ENCODE measurements at regions not wholly inside any gene's neighbourhood (a gene's known extent, or its start where the extent isn't known, plus 50 kb on each side); places are given as distances from the start of the nearest gene placed in this dataset.

DNA sequence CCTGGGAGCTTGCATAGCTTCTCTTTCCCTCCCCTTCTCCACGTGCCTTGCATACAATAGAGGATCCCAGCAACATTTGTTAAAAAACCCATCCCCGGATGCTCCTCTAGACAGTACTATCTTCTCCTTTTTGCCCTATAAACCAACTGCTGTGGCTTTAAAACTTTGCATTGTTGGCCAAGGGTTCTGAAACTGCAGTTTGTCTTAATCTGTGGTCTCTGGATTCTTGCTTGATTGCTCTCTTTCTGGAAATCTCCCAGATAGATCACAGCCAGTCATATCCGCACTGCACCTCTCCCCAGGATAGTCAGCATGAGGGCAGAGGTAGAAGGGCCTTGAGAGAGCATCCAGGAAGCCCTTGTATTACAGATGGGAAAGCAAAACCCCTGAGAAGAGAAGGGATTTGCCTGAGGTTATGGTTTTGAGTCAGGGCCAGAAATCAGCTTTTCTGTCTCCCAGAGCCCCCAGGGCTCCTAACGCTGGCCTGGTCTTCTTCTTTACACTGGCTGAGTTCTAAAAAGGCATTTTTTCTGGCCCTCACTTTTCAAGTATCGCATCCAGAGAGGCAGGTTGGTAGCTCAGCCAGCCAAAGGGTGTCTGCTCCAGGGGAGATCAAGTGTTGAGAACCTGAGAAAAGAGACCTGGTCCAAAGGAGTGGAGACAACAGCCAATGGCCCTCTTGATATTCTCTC, 70.6 kb downstream of the ADM start:
- H3K9ac ChIP-seq: no peak overlapping the region
- H3K36me3 ChIP-seq: no peaks in the 10 kb centered on the region
- H3K9me3 ChIP-seq: no peaks in the 10 kb centered on the region
- H3K27ac ChIP-seq: no peak overlapping the region
- H3K4me1 ChIP-seq: peaks cover 5% of the 10 kb centered on the region; the same call in 1 of the 2 replicates
- H3K4me3 ChIP-seq: no peak overlapping the region
- no peaks in the 10 kb centered on the region for H3K27me3 ChIP-seq
- no peak overlapping the region for H3K4me2 ChIP-seq
- TF ChIP-seq Cebpa-rat (IDR thresholded peaks at IDR 0.05): no peak
- H4K20me1 ChIP-seq: no peaks in the 10 kb centered on the region

DNA sequence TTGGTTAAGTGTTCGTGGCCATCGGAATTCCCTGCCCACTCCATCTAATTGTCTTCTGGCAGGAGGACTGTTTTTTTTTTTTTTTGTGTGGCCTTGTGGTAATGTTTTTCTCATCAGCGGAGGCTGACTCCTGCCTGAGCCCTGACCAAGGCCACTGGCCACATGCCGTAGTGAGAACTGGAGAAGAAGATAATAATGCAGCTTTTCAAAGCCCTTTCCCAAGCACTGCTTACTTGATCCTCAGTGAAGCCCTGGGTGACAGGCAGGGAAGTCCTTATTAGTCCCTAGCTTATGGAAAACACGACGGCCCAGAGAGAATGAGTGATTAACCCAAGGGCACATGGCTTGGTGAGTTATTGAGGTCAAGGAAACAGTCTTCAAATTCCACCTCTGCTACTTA, 71.2 kb downstream of the ADM start:
- no peak overlapping the region for H3K27ac ChIP-seq
- no peak overlapping the region for H3K9ac ChIP-seq
- H3K4me2 ChIP-seq: no peak overlapping the region
- no peaks in the 10 kb centered on the region for H3K27me3 ChIP-seq
- H3K4me1 ChIP-seq: peaks cover 5% of the 10 kb centered on the region; the same call in 1 of the 2 replicates
- no peaks in the 10 kb centered on the region for H4K20me1 ChIP-seq
- no peaks in the 10 kb centered on the region for H3K9me3 ChIP-seq
- H3K4me3 ChIP-seq: no peak overlapping the region
- TF ChIP-seq Cebpa-rat (IDR thresholded peaks at IDR 0.05): no peak
- H3K36me3 ChIP-seq: no peaks in the 10 kb centered on the region

DNA sequence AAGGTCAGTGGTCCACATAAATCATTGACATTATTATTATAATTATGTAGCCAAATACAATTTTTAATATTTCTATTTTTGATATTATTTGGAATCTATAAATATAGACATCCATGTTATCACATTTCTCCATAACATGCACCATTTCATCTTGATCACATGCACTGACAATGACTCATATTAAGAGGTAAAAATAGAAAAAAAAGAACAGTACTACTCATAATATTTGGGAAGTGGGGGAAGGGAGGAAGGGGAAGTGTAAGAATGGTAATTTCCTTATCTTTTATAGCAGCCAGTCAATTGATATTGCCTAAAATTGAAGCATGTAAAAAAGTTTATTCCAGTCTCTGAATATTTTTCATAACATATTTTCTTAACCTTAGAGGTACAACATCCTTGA, 72.3 kb downstream of the ADM start:
- no peaks in the 10 kb centered on the region for H3K27me3 ChIP-seq
- no peaks in the 10 kb centered on the region for H3K36me3 ChIP-seq
- no peak overlapping the region for H3K27ac ChIP-seq
- TF ChIP-seq Cebpa-rat (IDR thresholded peaks at IDR 0.05): no peak
- no peak overlapping the region for H3K9ac ChIP-seq
- no peaks in the 10 kb centered on the region for H4K20me1 ChIP-seq
- no peak overlapping the region for H3K4me2 ChIP-seq
- H3K4me3 ChIP-seq: no peak overlapping the region
- H3K4me1 ChIP-seq: peaks cover 5% of the 10 kb centered on the region; the same call in 1 of the 2 replicates
- H3K9me3 ChIP-seq: no peaks in the 10 kb centered on the region

DNA sequence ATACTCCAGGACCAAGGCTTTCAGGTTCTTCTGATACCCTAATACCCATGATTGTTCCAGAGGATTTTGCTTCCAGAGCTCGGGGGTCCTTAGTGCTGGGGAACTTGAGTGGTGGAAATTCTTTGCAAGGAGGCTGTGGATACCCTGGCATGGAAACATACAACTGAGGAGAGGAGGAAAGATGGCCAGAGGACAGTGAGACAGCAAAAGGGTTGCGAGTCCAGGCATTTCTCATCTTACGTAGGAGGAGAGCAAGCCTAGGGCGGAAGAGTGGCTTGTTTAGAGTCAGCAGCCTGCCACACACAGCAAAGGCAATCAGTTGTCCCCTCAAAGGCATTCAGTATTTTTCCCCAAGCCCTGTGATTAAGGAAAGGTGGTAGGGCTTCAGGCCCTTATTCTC, 73.5 kb downstream of the ADM start:
- TF ChIP-seq Cebpa-rat (IDR thresholded peaks at IDR 0.05): no peak
- Histone ChIP-seq H3K4me1 (peaks cover 5% of the 10 kb centered on the region; the same call in 1 of the 2 replicates), H3K9ac (no peak overlapping the region), H3K4me2 (no peak overlapping the region), H3K4me3 (no peak overlapping the region), H4K20me1 (no peaks in the 10 kb centered on the region), H3K9me3 (no peaks in the 10 kb centered on the region), H3K36me3 (no peaks in the 10 kb centered on the region), H3K27ac (no peak overlapping the region), H3K27me3 (no peaks in the 10 kb centered on the region)

DNA sequence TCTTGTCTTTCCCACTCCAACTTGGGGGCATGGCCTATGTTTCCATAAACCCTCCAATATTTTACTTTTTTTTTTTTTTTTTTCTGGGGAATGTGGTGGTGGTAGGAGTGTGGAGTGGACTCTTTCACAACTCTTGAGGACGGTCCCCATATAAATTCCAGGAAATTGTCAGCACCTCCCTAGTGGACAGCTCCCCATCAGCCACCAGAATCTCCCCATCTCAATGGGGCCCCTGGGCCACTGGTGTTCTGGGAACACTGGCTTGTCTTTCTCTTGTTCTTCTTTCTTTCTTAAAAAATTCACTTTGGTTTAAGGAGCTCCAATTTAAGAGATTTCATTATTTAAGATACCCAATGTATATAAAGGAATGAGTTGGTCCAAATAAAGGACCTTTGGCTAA, 74.1 kb downstream of the ADM start:
- Histone ChIP-seq H3K9ac (no peak overlapping the region), H3K9me3 (no peaks in the 10 kb centered on the region), H3K27ac (no peak overlapping the region), H3K4me3 (no peak overlapping the region), H4K20me1 (no peaks in the 10 kb centered on the region), H3K27me3 (no peaks in the 10 kb centered on the region), H3K4me2 (no peak overlapping the region), H3K36me3 (no peaks in the 10 kb centered on the region), H3K4me1 (peaks cover 5% of the 10 kb centered on the region; the same call in 1 of the 2 replicates)
- TF ChIP-seq Cebpa-rat (IDR thresholded peaks at IDR 0.05): no peak

DNA sequence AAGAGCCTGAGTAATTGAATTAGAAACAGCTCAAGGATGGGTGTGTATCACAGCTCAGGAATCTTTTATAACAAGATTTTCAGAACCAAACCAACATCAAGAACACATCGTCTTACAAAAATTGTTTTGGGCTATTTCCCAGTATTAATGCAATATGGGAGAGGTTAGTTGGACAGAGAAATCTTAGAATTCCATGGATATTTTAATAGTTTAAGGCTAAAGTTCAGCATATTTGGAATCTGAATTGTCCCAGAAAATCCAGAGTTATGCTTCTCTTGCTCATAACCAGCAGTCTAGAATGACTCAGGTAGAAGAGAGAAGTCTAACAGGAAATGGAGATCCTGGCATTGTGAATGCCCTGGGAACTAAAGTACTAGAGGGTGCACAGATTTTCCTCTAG, 74.6 kb downstream of the ADM start:
- H3K9ac ChIP-seq: no peak overlapping the region
- H3K27ac ChIP-seq: no peak overlapping the region
- no peak overlapping the region for H3K4me3 ChIP-seq
- peaks cover 5% of the 10 kb centered on the region; the same call in 1 of the 2 replicates for H3K4me1 ChIP-seq
- TF ChIP-seq Cebpa-rat (IDR thresholded peaks at IDR 0.05): no peak
- no peaks in the 10 kb centered on the region for H3K9me3 ChIP-seq
- H3K4me2 ChIP-seq: no peak overlapping the region
- H4K20me1 ChIP-seq: no peaks in the 10 kb centered on the region
- H3K27me3 ChIP-seq: no peaks in the 10 kb centered on the region
- H3K36me3 ChIP-seq: no peaks in the 10 kb centered on the region

DNA sequence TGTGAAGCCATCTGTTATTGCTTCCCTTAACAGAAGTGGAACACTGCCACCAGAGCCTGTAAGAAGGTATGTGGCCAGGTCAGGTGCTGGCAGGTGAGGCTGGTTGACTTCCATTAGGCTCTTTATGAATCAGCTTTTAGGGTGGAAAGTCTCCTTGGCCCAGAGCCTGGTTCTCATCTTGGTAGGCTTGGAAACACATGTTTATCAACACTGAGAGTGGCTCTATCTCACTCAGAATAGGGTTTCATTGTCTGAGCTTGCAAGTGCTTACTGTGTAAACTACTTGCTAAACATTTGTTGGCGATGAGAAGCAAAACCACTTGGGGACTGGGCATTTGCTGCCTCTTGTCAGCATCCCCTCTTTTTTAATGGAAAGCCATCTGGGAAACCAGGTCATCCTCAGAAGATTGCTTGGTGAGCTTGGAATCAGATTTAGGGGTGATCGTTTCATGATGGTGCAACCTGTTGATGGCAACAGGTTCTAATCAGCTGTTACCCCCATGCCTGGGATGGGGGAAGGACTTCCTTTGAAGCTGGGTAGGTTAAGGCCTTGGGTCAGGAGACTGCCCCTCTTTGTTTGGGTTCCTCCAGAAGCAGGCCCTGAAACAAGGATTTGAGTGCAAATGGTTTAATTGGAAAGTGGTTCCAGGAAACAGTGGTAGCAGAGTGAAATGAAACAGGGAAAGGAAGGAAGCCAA, 75.0 kb upstream of the AMPD3 start:
- Histone ChIP-seq H3K9me3 (no peaks in the 10 kb centered on the region), H3K4me3 (no peak overlapping the region), H4K20me1 (no peaks in the 10 kb centered on the region), H3K9ac (no peak overlapping the region), H3K27me3 (no peaks in the 10 kb centered on the region), H3K27ac (no peak overlapping the region), H3K4me1 (peaks cover 5% of the 10 kb centered on the region; the same call in 1 of the 2 replicates), H3K36me3 (no peaks in the 10 kb centered on the region), H3K4me2 (no peak overlapping the region)
- no peak for TF ChIP-seq Cebpa-rat (IDR thresholded peaks at IDR 0.05)

DNA sequence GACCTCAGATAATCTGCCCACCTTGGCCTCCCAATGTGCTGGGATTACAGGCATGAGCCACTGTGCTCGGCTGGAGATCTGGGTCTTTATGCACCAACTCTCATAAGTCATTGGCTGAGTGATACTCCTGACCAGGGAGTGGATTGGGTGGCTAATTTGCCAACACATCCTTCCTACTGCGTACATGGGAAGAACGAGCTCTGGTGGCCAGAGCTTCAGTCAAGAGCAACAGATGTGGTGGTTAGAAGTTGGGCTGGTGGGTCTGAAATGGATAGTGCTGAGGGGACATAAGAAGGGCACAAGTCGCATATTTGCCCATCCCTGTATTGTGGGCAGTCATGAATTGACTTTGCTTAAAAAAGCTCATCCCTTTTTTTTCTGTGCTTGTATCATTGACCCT, 74.1 kb upstream of the AMPD3 start:
- H3K9ac ChIP-seq: no peak overlapping the region

DNA sequence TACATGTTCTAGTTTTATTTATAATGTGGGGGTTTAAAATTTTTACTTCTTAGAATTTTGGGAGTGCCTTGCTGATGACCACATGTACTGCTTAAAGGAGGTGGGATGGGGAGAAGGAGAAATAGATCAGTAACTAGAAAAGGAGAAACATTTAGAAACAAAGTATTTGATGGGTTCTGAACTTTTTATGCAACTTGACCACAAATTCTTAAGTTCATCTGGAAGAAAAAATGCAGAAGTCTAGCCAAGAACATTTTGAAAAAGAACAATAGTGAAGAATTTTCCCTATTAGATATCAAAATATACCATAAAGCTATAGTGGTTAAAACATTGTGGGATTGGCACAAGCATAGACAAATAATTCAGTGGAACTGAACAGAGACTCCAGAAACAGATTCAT, 73.3 kb upstream of the AMPD3 start:
- Histone ChIP-seq H3K27me3 (no peaks in the 10 kb centered on the region), H3K4me1 (peaks cover 5% of the 10 kb centered on the region; the same call in 1 of the 2 replicates), H3K4me2 (no peak overlapping the region), H3K36me3 (no peaks in the 10 kb centered on the region), H3K4me3 (no peak overlapping the region), H3K27ac (no peak overlapping the region), H4K20me1 (no peaks in the 10 kb centered on the region), H3K9ac (no peak overlapping the region), H3K9me3 (no peaks in the 10 kb centered on the region)
- no peak for TF ChIP-seq Cebpa-rat (IDR thresholded peaks at IDR 0.05)

More for the DNA sequence above, 74.1 kb upstream of the AMPD3 start:
- Histone ChIP-seq H4K20me1 (no peaks in the 10 kb centered on the region), H3K9me3 (no peaks in the 10 kb centered on the region), H3K4me1 (peaks cover 5% of the 10 kb centered on the region; the same call in 1 of the 2 replicates), H3K36me3 (no peaks in the 10 kb centered on the region), H3K4me3 (no peak overlapping the region), H3K27ac (no peak overlapping the region), H3K4me2 (no peak overlapping the region), H3K27me3 (no peaks in the 10 kb centered on the region)
- TF ChIP-seq Cebpa-rat (IDR thresholded peaks at IDR 0.05): no peak

DNA sequence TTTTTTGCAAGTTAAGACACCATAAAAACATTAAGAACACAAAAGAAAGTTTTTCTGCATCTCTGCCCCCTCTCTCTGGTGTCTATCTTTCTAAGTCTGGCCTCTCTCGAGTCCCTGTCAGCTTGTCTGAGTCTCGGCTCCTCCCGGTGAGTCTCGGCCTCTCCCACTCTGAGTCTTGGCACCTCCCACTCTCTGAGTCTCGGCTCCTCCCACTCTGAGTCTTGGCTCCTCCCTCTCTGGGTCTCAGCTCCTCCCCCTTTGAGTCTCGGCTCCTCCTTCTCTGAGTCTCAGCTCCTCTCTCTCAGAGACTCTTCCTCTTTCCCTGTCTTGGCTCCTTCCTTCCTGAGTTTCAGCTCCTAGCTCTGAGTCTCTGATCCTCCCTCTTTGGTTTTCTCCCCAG, 72.5 kb upstream of the AMPD3 start:
- no peaks in the 10 kb centered on the region for H3K9me3 ChIP-seq
- no peak overlapping the region for H3K4me2 ChIP-seq
- no peak overlapping the region for H3K9ac ChIP-seq
- H4K20me1 ChIP-seq: no peaks in the 10 kb centered on the region
- peaks cover 1% of the 10 kb centered on the region; the same call in 1 of the 2 replicates for H3K4me1 ChIP-seq
- no peaks in the 10 kb centered on the region for H3K27me3 ChIP-seq
- no peak overlapping the region for H3K4me3 ChIP-seq
- TF ChIP-seq Cebpa-rat (IDR thresholded peaks at IDR 0.05): no peak
- no peak overlapping the region for H3K27ac ChIP-seq
- no peaks in the 10 kb centered on the region for H3K36me3 ChIP-seq
